Keratinocyte (primary cell): ENCODE measurements at regions not wholly inside any gene's neighbourhood (a gene's known extent, or its start where the extent isn't known, plus 50 kb on each side); places are given as distances from the start of the nearest gene placed in this dataset.

Experiments
- DNase-seq: peaks from one replicate; pipeline ENCODE4 v3.0.0-alpha.2; 2011; ENCODE audit warnings: low read depth, missing footprints, low spot score
- FAIRE-seq: peaks from 2 replicates; lab custom pipeline; 2011; peaks lifted over from hg19 to GRCh38; lab: Jason Lieb, UNC
- H2AFZ ChIP-seq: 2 replicates; pipeline ENCODE4 v1.6.0; 2012; ENCODE audit warnings: low read length, control low read depth, inconsistent platforms; ENCODE audit not compliant: control insufficient read depth
- H3K27ac ChIP-seq: 2 replicates; pipeline ENCODE4 v1.5.1; 2011; ENCODE audit warnings: low read length; ENCODE audit not compliant: control insufficient read depth, insufficient read depth
- H3K27me3 ChIP-seq: 3 replicates; pipeline ENCODE4 v1.6.0; 2011; ENCODE audit warnings: low read length; ENCODE audit not compliant: control insufficient read depth, insufficient read depth; ENCODE audit errors: extremely low read depth
- H3K36me3 ChIP-seq, 2 experiments: 2 replicates in 1 of 2; 3 replicates in 1 of 2; pipeline ENCODE4 v1.5.1; 2011; ENCODE audit warnings: low read length in 2 of 2, mild to moderate bottlenecking in 1 of 2; ENCODE audit not compliant: control insufficient read depth in 2 of 2, insufficient read depth in 2 of 2; ENCODE audit errors: extremely low read depth in 1 of 2
- H3K4me1 ChIP-seq: 3 replicates; pipeline ENCODE4 v1.5.1; 2011; ENCODE audit warnings: low read length; ENCODE audit not compliant: control insufficient read depth, insufficient read depth; ENCODE audit errors: extremely low read depth
- H3K4me2 ChIP-seq: 3 replicates; pipeline ENCODE4 v1.6.0; 2011; ENCODE audit warnings: low read depth, low read length; ENCODE audit not compliant: control insufficient read depth, insufficient read depth; ENCODE audit errors: extremely low read depth
- H3K4me3 ChIP-seq, 3 experiments: fragments of 200-600 bp in 1 of 3; sonication (generic) in 1 of 3; 2 replicates in 2 of 3; 3 replicates in 1 of 3; pipeline ENCODE4 v1.5.1; 2011 to 2016; ENCODE audit warnings: low read length in 3 of 3, mild to moderate bottlenecking in 3 of 3, control low read depth in 2 of 3, inconsistent platforms in 1 of 3, low read depth in 1 of 3, mixed read lengths in 1 of 3, mixed run types in 1 of 3, moderate library complexity in 1 of 3; ENCODE audit not compliant: control insufficient read depth in 2 of 3, insufficient read depth in 2 of 3; ENCODE audit errors: extremely low read depth in 1 of 3
- H3K79me2 ChIP-seq: 2 replicates; pipeline ENCODE4 v1.6.0; 2012; ENCODE audit warnings: low read length; ENCODE audit not compliant: control insufficient read depth, insufficient read depth
- H3K9ac ChIP-seq: 3 replicates; pipeline ENCODE4 v1.6.0; 2011; ENCODE audit warnings: low read length; ENCODE audit not compliant: control insufficient read depth, insufficient read depth; ENCODE audit errors: extremely low read depth
- H3K9me1 ChIP-seq: 3 replicates; pipeline ENCODE4 v1.6.0; 2011; ENCODE audit warnings: low read length; ENCODE audit not compliant: control insufficient read depth, insufficient read depth; ENCODE audit errors: extremely low read depth
- H3K9me3 ChIP-seq: 2 replicates; pipeline ENCODE4 v1.5.1; 2012; ENCODE audit warnings: low read depth, low read length; ENCODE audit not compliant: control insufficient read depth
- H4K20me1 ChIP-seq: 3 replicates; pipeline ENCODE4 v1.6.0; 2011; ENCODE audit warnings: low read length; ENCODE audit not compliant: control insufficient read depth, insufficient read depth; ENCODE audit errors: extremely low read depth
- CTCF ChIP-seq, 3 experiments: IDR thresholded peaks in 1 of 3; conservative IDR thresholded peaks in 1 of 3; optimal IDR thresholded peaks in 1 of 3; 2 replicates in 2 of 3; 3 replicates in 1 of 3; pipeline versions ENCODE3 to v1.5.1; 2011; ENCODE audit warnings: low read length in 3 of 3, mild to moderate bottlenecking in 3 of 3, moderate library complexity in 2 of 3, control low read depth in 1 of 3, inconsistent platforms in 1 of 3; ENCODE audit not compliant: insufficient read depth in 2 of 3; ENCODE audit errors: extremely low read depth in 1 of 3
- EZH2 ChIP-seq: IDR thresholded peaks from one replicate; pipeline ENCODE4 v1.6.1; 2012; ENCODE audit warnings: inconsistent platforms, mild to moderate bottlenecking, low read length, moderate library complexity
- dilution Hi-C: fragments of 300-500 bp; cut with MboI; formaldehyde crosslinking; loops from one replicate; pipeline ENCODE4 v1.7.0; 2020; ENCODE audit warnings: low sequenced_read_pairs; ENCODE audit not compliant: extremely low pct_ligation_motif_present

- FAIRE-seq (no peak), DNase-seq (no peak)
- Histone ChIP-seq H3K36me3 (peaks cover 29 to 64% of the 10 kb centered on the region in 2 experiments), H3K27me3 (no peaks in the 10 kb centered on the region), H3K9me1 (peaks cover 10% of the 10 kb centered on the region), H3K9ac (no peak overlapping the region), H3K4me2 (no peak overlapping the region), H2AFZ (no peak overlapping the region), H3K4me1 (peaks cover 9% of the 10 kb centered on the region), H3K9me3 (no peaks in the 10 kb centered on the region), H3K79me2 (peaks cover 93% of the 10 kb centered on the region), H3K4me3 (no peak overlapping the region), H3K27ac (no peak overlapping the region), H4K20me1 (peaks cover 45% of the 10 kb centered on the region)
- dilution Hi-C loops, result no loop called here
- no peak for TF ChIP-seq EZH2
- TF ChIP-seq CTCF (optimal IDR thresholded peaks at IDR 0.05 in 1 of 3, IDR thresholded peaks at IDR 0.05 in 1 of 3, conservative IDR thresholded peaks at IDR 0.05 in 1 of 3; ENCODE audit: extremely low read depth in 1 of 3, insufficient read depth in 2 of 3, low read length in 3 of 3), result no peak
Measured at GRCh38 chr17:77295241-77295853, 154.6 kb downstream of the SEC14L1 start.

GRCh38 chr17:77296769-77297409, 156.1 kb downstream of the SEC14L1 start:
- TF ChIP-seq EZH2, result no peak
- no peak for TF ChIP-seq CTCF (optimal IDR thresholded peaks at IDR 0.05 in 1 of 3, IDR thresholded peaks at IDR 0.05 in 1 of 3, conservative IDR thresholded peaks at IDR 0.05 in 1 of 3; ENCODE audit: extremely low read depth in 1 of 3, insufficient read depth in 2 of 3, low read length in 3 of 3)
- Histone ChIP-seq H3K4me2 (no peak overlapping the region), H3K79me2 (peaks cover 88% of the 10 kb centered on the region), H3K9me1 (peaks cover 7% of the 10 kb centered on the region), H3K9ac (no peak overlapping the region), H3K36me3 (peaks cover 29 to 64% of the 10 kb centered on the region in 2 experiments), H3K27ac (no peak overlapping the region), H3K4me1 (peaks cover 5% of the 10 kb centered on the region), H2AFZ (no peak overlapping the region), H4K20me1 (peaks cover 42% of the 10 kb centered on the region), H3K4me3 (no peak overlapping the region), H3K27me3 (no peaks in the 10 kb centered on the region), H3K9me3 (no peaks in the 10 kb centered on the region)
- DNase-seq, result no peak
- no peak for FAIRE-seq
- dilution Hi-C loops, result no loop called here
